NT2/D1 (cell line): ENCODE measurements at regions not wholly inside any gene's neighbourhood (a gene's known extent, or its start where the extent isn't known, plus 50 kb on each side); places are given as distances from the start of the nearest gene placed in this dataset.

Source experiments
- SUZ12 ChIP-seq: IDR thresholded peaks from 2 replicates; pipeline ENCODE4 v1.6.1; 2011; ENCODE audit not compliant: insufficient read length, insufficient read depth; ENCODE audit errors: extremely low read depth
- YY1 ChIP-seq: IDR thresholded peaks from 2 replicates; pipeline ENCODE4 v1.6.1; 2011; ENCODE audit not compliant: insufficient read length, insufficient read depth
- ZNF274 ChIP-seq: IDR thresholded peaks from 2 replicates; pipeline ENCODE4 v1.6.1; 2011; ENCODE audit warnings: mild to moderate bottlenecking, low read depth, low read length

- TF ChIP-seq YY1 (no peak), ZNF274 (no peak), SUZ12 (no peak)
These were observed 1081.1 kb upstream of the PABPC4L start for GRCh38 chr4:135282676-135283075.
